Esophagus squamous epithelium (tissue), 5 donors: ENCODE measurements at regions not wholly inside any gene's neighbourhood (a gene's known extent, or its start where the extent isn't known, plus 50 kb on each side); places are given as distances from the start of the nearest gene placed in this dataset.
"Not testable (repeated sequence)": the region's sequence is repeated elsewhere in the genome, so short reads cannot be mapped to it uniquely, and the experiment has no call there.

Experiments used
- DNase-seq: peaks from one replicate; lab custom pipeline; 2025; lab: John Stamatoyannopoulos, UW
- H3K27ac ChIP-seq, 4 donors: fragments of 200-600 bp; sonication (generic); one replicate each; pipeline ENCODE4 v1.5.1; 2016 to 2019; ENCODE audit warnings: mild to moderate bottlenecking in 1 of 4
- H3K27me3 ChIP-seq, 4 donors: fragments of 200-600 bp; sonication (generic); 1 replicate in 3 of 4; 2 replicates in 1 of 4; pipeline versions ENCODE4 v1.5.1 to v1.6.0; 2017 to 2021; ENCODE audit warnings: antibody characterized with exemption in 1 of 4
- H3K36me3 ChIP-seq, 3 donors: fragments of 200-600 bp; sonication (generic); one replicate each; pipeline ENCODE4 v1.5.1; 2016 to 2019
- H3K4me1 ChIP-seq, 3 donors: fragments of 200-600 bp; sonication (generic); one replicate each; pipeline ENCODE4 v1.5.1; 2017 to 2019
- H3K4me3 ChIP-seq, 4 donors: fragments of 200-600 bp; sonication (generic); 1 replicate in 3 of 4; 2 replicates in 1 of 4; pipeline ENCODE4 v1.5.1; 2016 to 2019; ENCODE audit warnings: mild to moderate bottlenecking in 2 of 4, moderate library complexity in 1 of 4
- H3K9me3 ChIP-seq, 3 donors: fragments of 200-600 bp; sonication (generic); one replicate each; pipeline ENCODE4 v1.5.1; 2016 to 2019
- CTCF ChIP-seq, 6 experiments: fragments of 450-650 bp in 4 of 6; fragments of 200-600 bp in 2 of 6; sonication (generic) in 2 of 6; IDR thresholded peaks; one replicate each; pipeline ENCODE4 v1.5.1; 2016 to 2019; ENCODE audit warnings: antibody characterized with exemption in 6 of 6, mild to moderate bottlenecking in 4 of 6, moderate library complexity in 4 of 6
- POLR2A ChIP-seq, 4 donors: fragments of 450-650 bp; IDR thresholded peaks; one replicate each; pipeline ENCODE4 v1.6.1; 2017; ENCODE audit warnings: antibody characterized with exemption in 4 of 4, mild to moderate bottlenecking in 4 of 4, moderate library complexity in 3 of 4
- WGBS, 2 donors: methylation state at CpG; one replicate each; pipeline ENCODE4 v1.1.5; 2018; 5-methylcytosine and 5-hydroxymethylcytosine counted together
- intact Hi-C: fragments of 100-400 bp; cut with DNase I; formaldehyde crosslinking; loops from one replicate; pipeline ENCODE4 v1.15.0; 2022
- donor health status: DM: yes; HTN: yes; CAD: no.

DNA sequence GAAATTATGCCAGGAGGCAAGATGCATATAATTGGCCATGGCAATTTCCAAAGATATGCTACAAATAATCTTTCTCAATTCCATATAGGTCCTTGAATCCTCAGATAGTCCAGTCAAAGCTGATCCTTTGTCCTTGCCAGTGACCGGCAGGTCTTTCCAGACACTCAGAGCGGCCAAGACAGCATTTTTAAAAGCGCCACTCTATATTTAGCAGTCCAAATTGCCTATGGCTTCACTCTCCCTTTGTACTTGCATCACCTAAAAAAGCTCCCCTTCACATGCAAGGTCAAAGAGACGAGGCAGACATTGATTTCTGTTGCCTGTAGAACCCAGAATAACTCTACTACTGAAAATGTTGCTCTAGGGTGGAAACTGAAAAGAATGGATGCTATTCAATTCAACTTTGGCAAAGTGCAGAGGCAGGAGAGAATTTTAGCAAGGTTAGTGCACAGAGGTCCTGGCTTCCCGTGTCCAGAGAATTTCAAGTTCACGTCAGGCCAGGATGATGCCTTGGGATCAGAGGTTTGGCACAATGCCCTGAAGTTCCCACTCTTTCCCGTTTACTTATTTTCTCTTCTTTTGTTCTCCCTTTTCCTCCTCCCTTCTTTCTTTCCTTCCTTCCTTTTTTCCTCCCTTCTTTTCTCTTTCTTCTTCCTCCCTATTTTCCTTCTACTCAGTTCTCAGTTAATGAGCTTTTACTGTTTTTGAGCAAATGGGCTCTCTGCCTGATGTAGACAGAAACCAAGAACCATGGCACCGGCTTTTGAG lies 108.5 kb downstream of the KCNK1 start:
- H3K4me1 ChIP-seq = peaks cover 0 to 15% (median 0%) of the 10 kb centered on the region in 3 donors
- no peak for TF ChIP-seq CTCF (IDR thresholded peaks at IDR 0.05)
- TF ChIP-seq POLR2A (IDR thresholded peaks at IDR 0.05) = no peak
- H3K27ac ChIP-seq = no peak overlapping the region
- DNase-seq = no peak
- intact Hi-C loops = no loop called here
- peaks cover 0 to 4% (median 0%) of the 10 kb centered on the region in 3 donors for H3K9me3 ChIP-seq
- 71 to 74% methylated on average over 7 to 8 of the region's 8 CpGs for WGBS, 2 donors
- no peak overlapping the region for H3K4me3 ChIP-seq
- H3K27me3 ChIP-seq = no peaks in the 10 kb centered on the region
- no peaks in the 10 kb centered on the region for H3K36me3 ChIP-seq

- 84 to 87% methylated on average over 6 of the region's 6 CpGs for WGBS, 2 donors
- no peak overlapping the region for H3K27ac ChIP-seq
- no peaks in the 10 kb centered on the region for H3K36me3 ChIP-seq
- no peak overlapping the region for H3K4me3 ChIP-seq
- H3K27me3 ChIP-seq = no peaks in the 10 kb centered on the region
- H3K4me1 ChIP-seq = peaks cover 0 to 15% (median 0%) of the 10 kb centered on the region in 3 donors
- TF ChIP-seq CTCF (IDR thresholded peaks at IDR 0.05) (no peak), POLR2A (IDR thresholded peaks at IDR 0.05) (no peak)
- H3K9me3 ChIP-seq = no peaks in the 10 kb centered on the region
- no peak for DNase-seq
- intact Hi-C loops = no loop called here
These were observed 109.5 kb downstream of the KCNK1 start for GRCh38 chr1:233723387-233723786.

DNA sequence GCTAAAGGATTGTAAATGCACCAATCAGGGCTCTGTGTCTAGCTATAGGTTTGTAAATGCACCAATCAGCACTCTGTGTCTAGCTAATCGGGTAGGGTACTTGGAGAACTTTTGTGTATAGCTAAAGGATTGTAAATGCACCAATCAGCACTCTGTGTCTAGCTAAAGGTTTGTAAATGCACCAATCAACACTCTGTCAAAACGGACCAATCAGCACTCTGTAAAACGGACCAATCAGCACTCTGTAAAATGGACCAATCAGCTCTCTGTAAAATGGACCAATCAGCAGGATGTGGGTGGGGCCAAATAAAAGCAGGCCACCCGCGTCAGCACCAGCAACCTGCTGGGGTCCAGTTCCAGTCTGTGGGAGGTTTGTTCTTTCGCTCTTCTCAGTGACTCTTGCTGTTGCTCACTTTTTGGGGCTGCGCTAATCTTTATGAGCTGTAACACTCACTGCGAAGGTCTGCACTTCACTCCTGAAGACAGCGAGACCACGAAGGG lies 110.3 kb downstream of the KCNK1 start:
- peaks cover 0 to 15% (median 0%) of the 10 kb centered on the region in 3 donors for H3K4me1 ChIP-seq
- H3K4me3 ChIP-seq, H3K9me3 ChIP-seq, H3K36me3 ChIP-seq, H3K27ac ChIP-seq, H3K27me3 ChIP-seq, DNase-seq, intact Hi-C loops: not testable (repeated sequence)
- 88 to 96% methylated on average over 4 to 7 of the region's 10 CpGs for WGBS, 2 donors

DNA sequence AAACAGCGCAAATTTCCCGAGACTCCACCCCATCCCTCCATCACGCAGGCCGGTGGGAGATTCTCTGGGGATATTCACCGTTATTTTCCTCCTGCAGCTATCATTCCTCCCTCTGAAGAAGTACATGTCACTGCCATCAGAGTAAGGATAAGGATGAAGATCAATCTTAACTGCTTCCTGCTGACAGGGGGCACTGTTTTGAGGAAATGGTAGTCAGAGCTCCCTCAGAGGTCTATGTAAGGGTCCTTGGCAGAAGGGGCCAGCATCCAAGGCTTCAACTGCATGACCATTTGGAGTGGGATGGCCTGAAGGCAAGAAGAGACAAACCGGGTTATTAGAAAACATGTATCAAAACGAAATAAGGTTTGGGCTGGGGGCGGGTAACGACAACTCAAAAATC lies 111.5 kb downstream of the KCNK1 start:
- Histone ChIP-seq H3K36me3 (no peaks in the 10 kb centered on the region), H3K4me3 (no peak overlapping the region), H3K4me1 (peaks cover 0 to 10% (median 0%) of the 10 kb centered on the region in 3 donors), H3K9me3 (no peaks in the 10 kb centered on the region), H3K27ac (no peak overlapping the region), H3K27me3 (no peaks in the 10 kb centered on the region)
- 79 to 88% methylated on average over 7 to 9 of the region's 9 CpGs for WGBS, 2 donors
- intact Hi-C loops = no loop called here
- no peak for TF ChIP-seq CTCF (IDR thresholded peaks at IDR 0.05)
- TF ChIP-seq POLR2A (IDR thresholded peaks at IDR 0.05) = no peak
- no peak for DNase-seq

DNA sequence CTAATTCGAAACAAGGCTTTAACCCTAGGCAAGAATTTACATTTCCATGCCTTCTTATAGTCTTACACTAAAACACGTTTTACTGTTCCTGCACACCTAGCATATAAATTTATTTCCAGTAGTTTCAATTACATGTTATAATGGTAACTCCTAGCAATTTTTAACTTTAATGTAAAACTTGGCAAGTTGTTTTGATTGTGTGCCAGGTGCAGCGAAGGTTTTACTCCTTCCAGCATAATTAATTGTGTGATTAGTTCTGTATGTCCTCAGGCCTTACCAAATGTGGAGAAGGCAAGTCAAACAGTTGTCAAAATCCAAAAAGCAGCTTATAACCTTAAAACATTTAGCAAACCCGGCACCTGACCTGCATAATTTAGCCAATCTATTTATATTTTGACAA lies 114.8 kb downstream of the KCNK1 start:
- no peak overlapping the region for H3K27ac ChIP-seq
- no peaks in the 10 kb centered on the region for H3K9me3 ChIP-seq
- whole genome bisulfite sequencing, 2 donors = 32 to 55% methylated on average over 4 of the region's 4 CpGs
- DNase-seq = no peak
- TF ChIP-seq CTCF (IDR thresholded peaks at IDR 0.05) (no peak), POLR2A (IDR thresholded peaks at IDR 0.05) (no peak)
- intact Hi-C loops = no loop called here
- no peak overlapping the region for H3K4me3 ChIP-seq
- H3K36me3 ChIP-seq = no peaks in the 10 kb centered on the region
- no peaks in the 10 kb centered on the region for H3K27me3 ChIP-seq
- no peaks in the 10 kb centered on the region for H3K4me1 ChIP-seq
